ENCODE measurements at regions not wholly inside any gene's neighbourhood (a gene's known extent, or its start where the extent isn't known, plus 50 kb on each side); places are given as distances from the start of the nearest gene placed in this dataset.

GRCh38 chr6:47413752-47414422, 63.7 kb upstream of the CD2AP start (continued):
- TF ChIP-seq ZBTB44 (CRISPR knock-in tag; IDR thresholded peaks at IDR 0.05) = 0 out of 2 replicates have a peak, but pooled peaks have one; percentile 50
- no peak for TF ChIP-seq ZNF83 (CRISPR knock-in tag; IDR thresholded peaks at IDR 0.05; ENCODE audit: borderline replicate concordance)
- TF ChIP-seq JDP2 (CRISPR knock-in tag; IDR thresholded peaks at IDR 0.05; ENCODE audit: borderline replicate concordance) = no peak
- no peak for TF ChIP-seq CCDC6 (CRISPR knock-in tag; IDR thresholded peaks at IDR 0.05)
- TF ChIP-seq ATF3 (CRISPR knock-in tag; IDR thresholded peaks at IDR 0.05) = no peak
- TF ChIP-seq ZFP36L1 (CRISPR knock-in tag; IDR thresholded peaks at IDR 0.05) = no peak
- TF ChIP-seq HMGXB3 (CRISPR knock-in tag; IDR thresholded peaks at IDR 0.05; ENCODE audit: borderline replicate concordance) = no peak
- TF ChIP-seq ZNF407 (CRISPR knock-in tag; IDR thresholded peaks at IDR 0.05; ENCODE audit: not compliant biosample characterization) = no peak
- no peak for TF ChIP-seq ZNF841 (CRISPR knock-in tag; IDR thresholded peaks at IDR 0.05; ENCODE audit: borderline replicate concordance)
- TF ChIP-seq TBX3 (IDR thresholded peaks at IDR 0.05; ENCODE audit: borderline replicate concordance) = no peak
- no peak for TF ChIP-seq TFDP2 (CRISPR knock-in tag; IDR thresholded peaks at IDR 0.05)
- TF ChIP-seq PITX1 (CRISPR knock-in tag; IDR thresholded peaks at IDR 0.05) = no peak
- no peak for TF ChIP-seq SALL1 (CRISPR knock-in tag; IDR thresholded peaks at IDR 0.05)

Measured in HepG2 (cell line).